ENCODE measurements at regions not wholly inside any gene's neighbourhood (a gene's known extent, or its start where the extent isn't known, plus 50 kb on each side); places are given as distances from the start of the nearest gene placed in this dataset.
A peak's percentile ranks its signal among the peaks of the same experiment; 100 is the strongest.

GRCh38 chr18:25734336-25734735 is 356.1 kb downstream of the SS18 start:
- Histone ChIP-seq H3K27me3 (ENCODE audit: control insufficient read depth in 1 of 2, insufficient read depth in 2 of 2, low read length in 1 of 2) (no peaks in the 10 kb centered on the region), H3K4me1 (ENCODE audit: control insufficient read depth in 1 of 2, insufficient read depth in 2 of 2, low read length in 2 of 2) (no peaks in the 10 kb centered on the region), H3K36me3 (ENCODE audit: control insufficient read depth in 1 of 2, insufficient read depth in 2 of 2, low read length in 1 of 2) (no peaks in the 10 kb centered on the region), H3K4me3 (ENCODE audit: low read length in 2 of 2) (no peak overlapping the region), H3K27ac (ENCODE audit: low read depth in 1 of 2, low read length in 2 of 2) (no peak overlapping the region), H3K9me3 (ENCODE audit: control insufficient read depth, low read length) (no peaks in the 10 kb centered on the region)
- ATAC-seq (ENCODE audit: low FRiP score) = no peak
- intact Hi-C loops (cut with DNase I) = no loop called here
- WGBS, 2 donors = 27 to 29% methylated on average over 2 of the region's 2 CpGs
- DNase-seq = no peak

GRCh38 chr18:25732862-25733261 is 357.6 kb downstream of the SS18 start:
- peaks cover 1% of the 10 kb centered on the region for H3K9me3 ChIP-seq (ENCODE audit: control insufficient read depth, low read length)
- H3K4me3 ChIP-seq (ENCODE audit: low read length in 2 of 2) = no peak overlapping the region
- no peaks in the 10 kb centered on the region for H3K4me1 ChIP-seq (ENCODE audit: control insufficient read depth in 1 of 2, insufficient read depth in 2 of 2, low read length in 2 of 2)
- DNase-seq (no peak), ATAC-seq (ENCODE audit: low FRiP score) (no peak)
- 71 to 78% methylated on average over 2 of the region's 2 CpGs for WGBS, 2 donors
- no peaks in the 10 kb centered on the region for H3K36me3 ChIP-seq (ENCODE audit: control insufficient read depth in 1 of 2, insufficient read depth in 2 of 2, low read length in 1 of 2)
- no peak overlapping the region for H3K27ac ChIP-seq (ENCODE audit: low read depth in 1 of 2, low read length in 2 of 2)
- intact Hi-C loops (cut with DNase I) = no loop called here
- no peaks in the 10 kb centered on the region for H3K27me3 ChIP-seq (ENCODE audit: control insufficient read depth in 1 of 2, insufficient read depth in 2 of 2, low read length in 1 of 2)

- Histone ChIP-seq H3K9me3 (ENCODE audit: control insufficient read depth, low read length) (peaks cover 1% of the 10 kb centered on the region), H3K36me3 (ENCODE audit: control insufficient read depth in 1 of 2, insufficient read depth in 2 of 2, low read length in 1 of 2) (no peaks in the 10 kb centered on the region), H3K4me3 (ENCODE audit: low read length in 2 of 2) (no peak overlapping the region), H3K27me3 (ENCODE audit: control insufficient read depth in 1 of 2, insufficient read depth in 2 of 2, low read length in 1 of 2) (no peaks in the 10 kb centered on the region), H3K4me1 (ENCODE audit: control insufficient read depth in 1 of 2, insufficient read depth in 2 of 2, low read length in 2 of 2) (no peaks in the 10 kb centered on the region), H3K27ac (ENCODE audit: low read depth in 1 of 2, low read length in 2 of 2) (no peak overlapping the region)
- DNase-seq (no peak), ATAC-seq (ENCODE audit: low FRiP score) (no peak)
- WGBS, 2 donors = 86 to 93% methylated on average over 1 of the region's 1 CpG
- intact Hi-C loops (cut with DNase I) = no loop called here
Observed at GRCh38 chr18:25729072-25729471, 361.3 kb downstream of the SS18 start.

- Histone ChIP-seq H3K4me3 (ENCODE audit: low read length in 2 of 2) (no peak overlapping the region), H3K9me3 (ENCODE audit: control insufficient read depth, low read length) (peaks cover 6% of the 10 kb centered on the region), H3K4me1 (ENCODE audit: control insufficient read depth in 1 of 2, insufficient read depth in 2 of 2, low read length in 2 of 2) (no peaks in the 10 kb centered on the region), H3K36me3 (ENCODE audit: control insufficient read depth in 1 of 2, insufficient read depth in 2 of 2, low read length in 1 of 2) (no peaks in the 10 kb centered on the region), H3K27me3 (ENCODE audit: control insufficient read depth in 1 of 2, insufficient read depth in 2 of 2, low read length in 1 of 2) (no peaks in the 10 kb centered on the region), H3K27ac (ENCODE audit: low read depth in 1 of 2, low read length in 2 of 2) (no peak overlapping the region)
- DNase-seq (no peak), ATAC-seq (ENCODE audit: low FRiP score) (no peak)
- intact Hi-C loops (cut with DNase I) = no loop called here
- 46 to 48% methylated on average over 5 of the region's 5 CpGs for WGBS, 2 donors
Observed at GRCh38 chr18:25727281-25727985, 363.0 kb downstream of the SS18 start.

- Histone ChIP-seq H3K9me3 (ENCODE audit: control insufficient read depth, low read length) (peaks cover 6% of the 10 kb centered on the region), H3K4me3 (ENCODE audit: low read length in 2 of 2) (no peak overlapping the region), H3K27me3 (ENCODE audit: control insufficient read depth in 1 of 2, insufficient read depth in 2 of 2, low read length in 1 of 2) (no peaks in the 10 kb centered on the region), H3K27ac (ENCODE audit: low read depth in 1 of 2, low read length in 2 of 2) (no peak overlapping the region), H3K36me3 (ENCODE audit: control insufficient read depth in 1 of 2, insufficient read depth in 2 of 2, low read length in 1 of 2) (no peaks in the 10 kb centered on the region), H3K4me1 (ENCODE audit: control insufficient read depth in 1 of 2, insufficient read depth in 2 of 2, low read length in 2 of 2) (no peaks in the 10 kb centered on the region)
- DNase-seq (no peak), ATAC-seq (ENCODE audit: low FRiP score) (peak; percentile 19)
- 24 to 27% methylated on average over 11 of the region's 11 CpGs for WGBS, 2 donors
- intact Hi-C loops (cut with DNase I) = no loop called here
Observed at GRCh38 chr18:25726298-25726697, 364.1 kb downstream of the SS18 start.

GRCh38 chr18:25725501-25725900 is 364.9 kb downstream of the SS18 start:
- H3K4me3 ChIP-seq (ENCODE audit: low read length in 2 of 2) = no peak overlapping the region
- H3K4me1 ChIP-seq (ENCODE audit: control insufficient read depth in 1 of 2, insufficient read depth in 2 of 2, low read length in 2 of 2) = no peaks in the 10 kb centered on the region
- H3K9me3 ChIP-seq (ENCODE audit: control insufficient read depth, low read length) = peaks cover 6% of the 10 kb centered on the region
- no peak overlapping the region for H3K27ac ChIP-seq (ENCODE audit: low read depth in 1 of 2, low read length in 2 of 2)
- no peaks in the 10 kb centered on the region for H3K36me3 ChIP-seq (ENCODE audit: control insufficient read depth in 1 of 2, insufficient read depth in 2 of 2, low read length in 1 of 2)
- intact Hi-C loops (cut with DNase I) = no loop called here
- 69 to 73% methylated on average over 2 of the region's 2 CpGs for WGBS, 2 donors
- ATAC-seq (ENCODE audit: low FRiP score) (no peak), DNase-seq (no peak)
- H3K27me3 ChIP-seq (ENCODE audit: control insufficient read depth in 1 of 2, insufficient read depth in 2 of 2, low read length in 1 of 2) = no peaks in the 10 kb centered on the region

GRCh38 chr18:25724997-25725396 is 365.4 kb downstream of the SS18 start:
- Histone ChIP-seq H3K9me3 (ENCODE audit: control insufficient read depth, low read length) (peaks cover 6% of the 10 kb centered on the region), H3K27ac (ENCODE audit: low read depth in 1 of 2, low read length in 2 of 2) (no peak overlapping the region), H3K36me3 (ENCODE audit: control insufficient read depth in 1 of 2, insufficient read depth in 2 of 2, low read length in 1 of 2) (no peaks in the 10 kb centered on the region), H3K27me3 (ENCODE audit: control insufficient read depth in 1 of 2, insufficient read depth in 2 of 2, low read length in 1 of 2) (no peaks in the 10 kb centered on the region), H3K4me3 (ENCODE audit: low read length in 2 of 2) (no peak overlapping the region), H3K4me1 (ENCODE audit: control insufficient read depth in 1 of 2, insufficient read depth in 2 of 2, low read length in 2 of 2) (no peaks in the 10 kb centered on the region)
- intact Hi-C loops (cut with DNase I) = no loop called here
- 71 to 73% methylated on average over 4 of the region's 4 CpGs for WGBS, 2 donors
- DNase-seq (no peak), ATAC-seq (ENCODE audit: low FRiP score) (no peak)

GRCh38 chr18:25724121-25724520 is 366.3 kb downstream of the SS18 start:
- no peak overlapping the region for H3K27ac ChIP-seq (ENCODE audit: low read depth in 1 of 2, low read length in 2 of 2)
- WGBS, 2 donors = 80 to 91% methylated on average over 2 of the region's 2 CpGs

GRCh38 chr18:25713103-25713502 is 361.1 kb upstream of the ZNF521 start:
- DNase-seq = no peak
- intact Hi-C loops (cut with DNase I) = no loop called here
- H3K4me3 ChIP-seq (ENCODE audit: low read length in 2 of 2) = no peak overlapping the region
- H3K36me3 ChIP-seq (ENCODE audit: control insufficient read depth in 1 of 2, insufficient read depth in 2 of 2, low read length in 1 of 2) = no peaks in the 10 kb centered on the region
- WGBS, 2 donors = 78 to 80% methylated on average over 4 of the region's 4 CpGs
- H3K27me3 ChIP-seq (ENCODE audit: control insufficient read depth in 1 of 2, insufficient read depth in 2 of 2, low read length in 1 of 2) = peaks cover 0 to 2% of the 10 kb centered on the region in 2 donors
- ATAC-seq (ENCODE audit: low FRiP score) = no peak
- H3K4me1 ChIP-seq (ENCODE audit: control insufficient read depth in 1 of 2, insufficient read depth in 2 of 2, low read length in 2 of 2) = no peaks in the 10 kb centered on the region
- H3K9me3 ChIP-seq (ENCODE audit: control insufficient read depth, low read length) = peaks cover 5% of the 10 kb centered on the region
- no peak overlapping the region for H3K27ac ChIP-seq (ENCODE audit: low read depth in 1 of 2, low read length in 2 of 2)

More at GRCh38 chr18:25724121-25724520, 366.3 kb downstream of the SS18 start:
- no peak overlapping the region for H3K4me3 ChIP-seq (ENCODE audit: low read length in 2 of 2)
- H3K27me3 ChIP-seq (ENCODE audit: control insufficient read depth in 1 of 2, insufficient read depth in 2 of 2, low read length in 1 of 2) = no peaks in the 10 kb centered on the region
- no peaks in the 10 kb centered on the region for H3K36me3 ChIP-seq (ENCODE audit: control insufficient read depth in 1 of 2, insufficient read depth in 2 of 2, low read length in 1 of 2)
- ATAC-seq (ENCODE audit: low FRiP score) = no peak
- DNase-seq = no peak
- intact Hi-C loops (cut with DNase I) = no loop called here
- H3K9me3 ChIP-seq (ENCODE audit: control insufficient read depth, low read length) = peaks cover 6% of the 10 kb centered on the region
- H3K4me1 ChIP-seq (ENCODE audit: control insufficient read depth in 1 of 2, insufficient read depth in 2 of 2, low read length in 2 of 2) = no peaks in the 10 kb centered on the region
